Smooth muscle cell of the brain vasculature (primary cell): ENCODE measurements at regions not wholly inside any gene's neighbourhood (a gene's known extent, or its start where the extent isn't known, plus 50 kb on each side); places are given as distances from the start of the nearest gene placed in this dataset.
"Not testable (repeated sequence)": the region's sequence is repeated elsewhere in the genome, so short reads cannot be mapped to it uniquely, and the experiment has no call there.

ENCODE experiments used
- DNase-seq: peaks from one replicate; pipeline ENCODE4 v3.0.0-alpha.2; 2012; ENCODE audit warnings: low read depth, low spot score

- DNase-seq, result peak; percentile 50
Measured at GRCh38 chr16:87145181-87146176, 171.7 kb downstream of the C16orf95 start.

- DNase-seq, result no peak
Measured at GRCh38 chr16:87146676-87147075, 170.5 kb downstream of the C16orf95 start.

GRCh38 chr16:87149051-87149450 lies 168.1 kb downstream of the C16orf95 start:
- DNase-seq, result no peak

GRCh38 chr16:87150262-87150661 lies 166.9 kb downstream of the C16orf95 start:
- no peak for DNase-seq

GRCh38 chr16:87150681-87151280 lies 166.4 kb downstream of the C16orf95 start:
- DNase-seq, result no peak

GRCh38 chr16:87152221-87152755 lies 164.9 kb downstream of the C16orf95 start:
- DNase-seq, result no peak

- no peak for DNase-seq
Measured at GRCh38 chr16:87153326-87153725, 163.9 kb downstream of the C16orf95 start.

GRCh38 chr16:87155315-87155714 lies 161.9 kb downstream of the C16orf95 start:
- DNase-seq, result not testable (repeated sequence)

GRCh38 chr16:87156195-87156594 lies 161.0 kb downstream of the C16orf95 start:
- DNase-seq, result no peak

GRCh38 chr16:87160234-87160636 lies 157.0 kb downstream of the C16orf95 start:
- DNase-seq, result no peak

- DNase-seq, result no peak
Measured at GRCh38 chr16:87160701-87161337, 156.4 kb downstream of the C16orf95 start.

- not testable (repeated sequence) for DNase-seq
Measured at GRCh38 chr16:87161410-87161809, 155.8 kb downstream of the C16orf95 start.

- no peak for DNase-seq
Measured at GRCh38 chr16:87161822-87162676, 155.1 kb downstream of the C16orf95 start.

GRCh38 chr16:87162799-87163198 lies 154.4 kb downstream of the C16orf95 start:
- not testable (repeated sequence) for DNase-seq

- DNase-seq, result no peak
Measured at GRCh38 chr16:87163637-87164036, 153.6 kb downstream of the C16orf95 start.

- no peak for DNase-seq
Measured at GRCh38 chr16:87165151-87165550, 152.0 kb downstream of the C16orf95 start.

GRCh38 chr16:87165885-87166284 lies 151.3 kb downstream of the C16orf95 start:
- DNase-seq, result no peak

GRCh38 chr16:87166321-87166720 lies 150.9 kb downstream of the C16orf95 start:
- DNase-seq, result no peak

GRCh38 chr16:87166934-87167333 lies 150.3 kb downstream of the C16orf95 start:
- DNase-seq, result no peak

GRCh38 chr16:87169509-87169995 lies 147.6 kb downstream of the C16orf95 start:
- DNase-seq, result no peak

GRCh38 chr16:87170310-87170709 lies 146.9 kb downstream of the C16orf95 start:
- no peak for DNase-seq
